HCT116 (cell line): ENCODE measurements at regions not wholly inside any gene's neighbourhood (a gene's known extent, or its start where the extent isn't known, plus 50 kb on each side); places are given as distances from the start of the nearest gene placed in this dataset.

Source experiments
- POLR2A ChIP-seq: IDR thresholded peaks from 2 replicates; pipeline ENCODE4 v1.7.0; 2011; ENCODE audit warnings: borderline replicate concordance; ENCODE audit not compliant: insufficient read depth, insufficient read length; ENCODE audit errors: extremely low read depth
- ZBTB33 ChIP-seq: IDR thresholded peaks from 2 replicates; pipeline ENCODE4 v1.6.1; 2011; ENCODE audit warnings: mild to moderate bottlenecking, low read length, moderate library complexity; ENCODE audit not compliant: insufficient replicate concordance; ENCODE audit errors: extremely low read depth
- ZNF274 ChIP-seq: fragments of 200-500 bp; sonication (Bioruptor generic); IDR thresholded peaks from 2 replicates; pipeline ENCODE4 v1.6.1; 2014; ENCODE audit warnings: mild to moderate bottlenecking, low read depth, low read length, inconsistent platforms

- no peak for TF ChIP-seq ZNF274
- TF ChIP-seq ZBTB33, result no peak
- no peak for TF ChIP-seq POLR2A
Observed at GRCh38 chr6:169159331-169159730, 94.3 kb downstream of the THBS2 start.
